H1 (cell line): ENCODE measurements at regions not wholly inside any gene's neighbourhood (a gene's known extent, or its start where the extent isn't known, plus 50 kb on each side); places are given as distances from the start of the nearest gene placed in this dataset.

ENCODE experiments used
- CTCF ChIA-PET: fragments of 300-600 bp; sonication (Branson Sonifier 250); formaldehyde crosslinking; loops from one replicate; lab custom pipeline; 2021; ENCODE audit not compliant: partially characterized antibody; lab: Charles Lee
- POLR2A ChIA-PET: fragments of 300-600 bp; sonication (Branson Sonifier 250); formaldehyde crosslinking; loops from one replicate; lab custom pipeline; 2021; ENCODE audit warnings: inconsistent platforms; ENCODE audit not compliant: partially characterized antibody; lab: Charles Lee
- DNase-seq, 2 experiments: peaks; one replicate each; pipeline versions ENCODE4 v3.0.0 to v3.0.0-alpha.2; 2010 to 2022; ENCODE audit warnings: low spot score in 2 of 2, low read depth in 1 of 2, mixed read lengths in 1 of 2
- FAIRE-seq: peaks from 2 replicates; lab custom pipeline; 2011; peaks lifted over from hg19 to GRCh38; lab: Jason Lieb, UNC
- H2AFZ ChIP-seq: 2 replicates; pipeline ENCODE4 v1.8.1; 2012; ENCODE audit warnings: low read length, inconsistent platforms
- H2AK5ac ChIP-seq: 2 replicates; pipeline ENCODE4 v1.6.1; 2013; ENCODE audit warnings: low read depth, low read length
- H2BK120ac ChIP-seq: replicated peaks from 2 replicates; pipeline ENCODE3; 2013; ENCODE audit warnings: low read depth, low read length, inconsistent platforms
- H2BK12ac ChIP-seq: 2 replicates; pipeline ENCODE4 v1.6.1; 2013; ENCODE audit warnings: low read depth, low read length
- H2BK15ac ChIP-seq: 2 replicates; pipeline ENCODE4 v1.6.1; 2013; ENCODE audit warnings: low read length
- H2BK20ac ChIP-seq: 2 replicates; pipeline ENCODE4 v1.6.1; 2013; ENCODE audit warnings: low read length
- H2BK5ac ChIP-seq: 2 replicates; pipeline ENCODE4 v1.6.1; 2013; ENCODE audit warnings: low read depth, low read length
- H3K14ac ChIP-seq: 2 replicates; pipeline ENCODE4 v1.6.1; 2013; ENCODE audit warnings: inconsistent platforms; ENCODE audit not compliant: insufficient read length
- H3K18ac ChIP-seq: 2 replicates; pipeline ENCODE4 v1.6.1; 2013; ENCODE audit warnings: low read length; ENCODE audit errors: extremely low read depth
- H3K23ac ChIP-seq: 2 replicates; pipeline ENCODE4 v1.6.1; 2013; ENCODE audit warnings: inconsistent platforms; ENCODE audit not compliant: insufficient read length
- H3K23me2 ChIP-seq: 2 replicates; pipeline ENCODE4 v1.6.1; 2013; ENCODE audit warnings: low read depth, low read length
- H3K27ac ChIP-seq: 2 replicates; pipeline ENCODE4 v1.6.1; 2011; ENCODE audit warnings: low read depth, low read length, inconsistent platforms
- H3K27me3 ChIP-seq, 4 experiments: replicated peaks in 1 of 4; 1 replicate in 1 of 4; 2 replicates in 3 of 4; pipeline versions ENCODE4 v1.6.1 to v1.8.1; 2011 to 2013; ENCODE audit warnings: low read length in 3 of 4, mild to moderate bottlenecking in 3 of 4, inconsistent platforms in 2 of 4, mixed read lengths in 2 of 4, moderate library complexity in 1 of 4; ENCODE audit not compliant: control insufficient read depth in 3 of 4, insufficient read depth in 3 of 4; ENCODE audit errors: extremely low read depth in 1 of 4
- H3K36me3 ChIP-seq, 4 experiments: 2 replicates each; pipeline versions ENCODE4 v1.6.1 to v1.8.1; 2011 to 2013; ENCODE audit warnings: mild to moderate bottlenecking in 4 of 4, low read length in 3 of 4, moderate library complexity in 2 of 4, control low read depth in 1 of 4, inconsistent platforms in 1 of 4; ENCODE audit not compliant: insufficient read depth in 4 of 4, control insufficient read depth in 2 of 4
- H3K4ac ChIP-seq: replicated peaks from 2 replicates; pipeline ENCODE3; 2013; ENCODE audit warnings: low read length, low read depth, mixed read lengths, inconsistent platforms; ENCODE audit not compliant: insufficient read length
- H3K4me1 ChIP-seq, 4 experiments: replicated peaks in 1 of 4; 1 replicate in 1 of 4; 2 replicates in 3 of 4; pipeline versions ENCODE4 v1.6.1 to v1.8.1; 2011 to 2013; ENCODE audit warnings: low read length in 3 of 4, inconsistent platforms in 2 of 4, mixed read lengths in 1 of 4; ENCODE audit not compliant: insufficient read depth in 4 of 4, control insufficient read depth in 3 of 4
- H3K4me2 ChIP-seq, 2 experiments: 2 replicates each; pipeline versions ENCODE4 v1.6.1 to v1.8.1; 2011 to 2013; ENCODE audit warnings: low read depth in 2 of 2, low read length in 2 of 2, control low read depth in 1 of 2, inconsistent platforms in 1 of 2, mild to moderate bottlenecking in 1 of 2; ENCODE audit not compliant: insufficient read depth in 1 of 2
- H3K4me3 ChIP-seq, 4 experiments: fragments of 200-600, 300-600 bp in 1 of 4; sonication (generic), shearing (Covaris generic), sonication (Bioruptor Twin) in 1 of 4; 2 replicates each; pipeline versions ENCODE4 v1.5.1 to v1.8.1; 2011 to 2016; ENCODE audit warnings: low read length in 4 of 4, low read depth in 3 of 4, control low read depth in 2 of 4, inconsistent platforms in 2 of 4, mild to moderate bottlenecking in 2 of 4, mixed read lengths in 1 of 4, moderate library complexity in 1 of 4; ENCODE audit not compliant: insufficient read depth in 2 of 4; ENCODE audit errors: extremely low read depth in 1 of 4
- H3K56ac ChIP-seq: replicated peaks from 2 replicates; pipeline ENCODE3; 2013; ENCODE audit warnings: low read depth, mild to moderate bottlenecking, mixed read lengths, low read length, inconsistent platforms; ENCODE audit not compliant: insufficient read length
- H3K79me1 ChIP-seq: 2 replicates; pipeline ENCODE4 v1.6.1; 2013; ENCODE audit warnings: low read depth, low read length, control low read depth
- H3K79me2 ChIP-seq, 2 experiments: 2 replicates each; pipeline versions ENCODE4 v1.6.1 to v1.8.1; 2012 to 2013; ENCODE audit warnings: low read length in 2 of 2, mild to moderate bottlenecking in 2 of 2, inconsistent platforms in 1 of 2; ENCODE audit not compliant: insufficient read depth in 2 of 2, control insufficient read depth in 1 of 2
- H3K9ac ChIP-seq, 4 experiments: replicated peaks in 1 of 4; 1 replicate in 1 of 4; 2 replicates in 3 of 4; pipeline versions ENCODE4 v1.6.1 to v1.8.1; 2011 to 2013; ENCODE audit warnings: low read depth in 3 of 4, low read length in 3 of 4, control low read depth in 2 of 4, mild to moderate bottlenecking in 2 of 4, moderate library complexity in 2 of 4, inconsistent platforms in 1 of 4; ENCODE audit errors: extremely low read depth in 1 of 4
- H3K9me3 ChIP-seq, 2 experiments: 2 replicates each; pipeline versions ENCODE4 v1.6.1 to v1.8.1; 2012 to 2013; ENCODE audit warnings: mild to moderate bottlenecking in 2 of 2, moderate library complexity in 2 of 2, control low read depth in 1 of 2, inconsistent platforms in 1 of 2, low read depth in 1 of 2, low read length in 1 of 2, mixed read lengths in 1 of 2; ENCODE audit not compliant: insufficient read depth in 2 of 2
- H4K20me1 ChIP-seq, 2 experiments: replicated peaks in 1 of 2; 2 replicates each; pipeline versions ENCODE3 to v1.8.1; 2011 to 2013; ENCODE audit warnings: inconsistent platforms in 2 of 2, low read length in 2 of 2, mild to moderate bottlenecking in 1 of 2; ENCODE audit not compliant: insufficient read depth in 2 of 2, control insufficient read depth in 1 of 2
- H4K5ac ChIP-seq: 2 replicates; pipeline ENCODE4 v1.6.1; 2013; ENCODE audit warnings: low read length, low read depth, mixed read lengths, inconsistent platforms; ENCODE audit not compliant: insufficient read length
- H4K8ac ChIP-seq: 2 replicates; pipeline ENCODE4 v1.8.0; 2013; ENCODE audit warnings: mild to moderate bottlenecking, moderate library complexity, low read length, inconsistent platforms; ENCODE audit not compliant: insufficient read depth; ENCODE audit errors: extremely low read depth
- H4K91ac ChIP-seq: replicated peaks from 2 replicates; pipeline ENCODE3; 2013; ENCODE audit warnings: low read length, mixed read lengths, inconsistent platforms; ENCODE audit not compliant: insufficient read length
- BACH1 ChIP-seq: IDR thresholded peaks from 2 replicates; pipeline ENCODE4 v1.6.1; 2012; ENCODE audit warnings: low read length, improper control_type of control experiment
- CREB1 ChIP-seq: IDR thresholded peaks from 2 replicates; pipeline ENCODE4 v1.6.1; 2012; ENCODE audit warnings: inconsistent platforms
- EGR1 ChIP-seq: IDR thresholded peaks from 2 replicates; pipeline ENCODE4 v1.6.1; 2011; ENCODE audit warnings: low read depth, low read length, borderline replicate concordance
- HDAC2 ChIP-seq, 2 experiments: fragments of 300-600 bp in 1 of 2; sonication (generic) in 1 of 2; IDR thresholded peaks; 2 replicates each; pipeline ENCODE4 v1.6.1; 2011 to 2012; ENCODE audit warnings: low read depth in 2 of 2, low read length in 2 of 2, mild to moderate bottlenecking in 2 of 2, moderate library complexity in 2 of 2, borderline replicate concordance in 1 of 2, inconsistent platforms in 1 of 2
- HDAC6 ChIP-seq: IDR thresholded peaks from one replicate; pipeline ENCODE4 v1.7.1; 2012; ENCODE audit warnings: low read depth, mild to moderate bottlenecking, inconsistent platforms, low read length, moderate library complexity
- JUND ChIP-seq: IDR thresholded peaks from 2 replicates; pipeline ENCODE4 v1.6.1; 2011; ENCODE audit warnings: mild to moderate bottlenecking, improper control_type of control experiment, low read length
- KDM1A ChIP-seq: fragments of 200-600, 300-600 bp; sonication (generic); IDR thresholded peaks from 2 replicates; pipeline ENCODE4 v1.7.1; 2016; ENCODE audit warnings: mild to moderate bottlenecking, low read length, borderline replicate concordance
- POU5F1 ChIP-seq: IDR thresholded peaks from 2 replicates; pipeline ENCODE4 v1.6.1; 2011; ENCODE audit warnings: low read depth, mild to moderate bottlenecking, low read length, moderate library complexity
- RXRA ChIP-seq: IDR thresholded peaks from 2 replicates; pipeline ENCODE4 v1.6.1; 2011; ENCODE audit warnings: low read depth, mild to moderate bottlenecking, low read length, moderate library complexity; ENCODE audit not compliant: insufficient read depth
- SIRT6 ChIP-seq: IDR thresholded peaks from one replicate; pipeline ENCODE4 v1.7.1; 2012; ENCODE audit warnings: low read length, inconsistent platforms
- SUZ12 ChIP-seq: fragments of 200-600 bp; sonication (generic); IDR thresholded peaks from 2 replicates; pipeline ENCODE4 v1.6.1; 2012; ENCODE audit warnings: mild to moderate bottlenecking, inconsistent platforms, low read length, moderate library complexity, mixed read lengths
- TAF7 ChIP-seq: optimal IDR thresholded peaks from 2 replicates; pipeline ENCODE3; 2011; ENCODE audit warnings: low read depth, mild to moderate bottlenecking, inconsistent platforms, low read length, moderate library complexity, borderline replicate concordance
- TBP ChIP-seq: IDR thresholded peaks from 2 replicates; pipeline ENCODE4 v1.6.1; 2011; ENCODE audit warnings: low read depth, low read length, improper control_type of control experiment
- YY1 ChIP-seq: IDR thresholded peaks from 2 replicates; pipeline ENCODE4 v1.6.1; 2011; ENCODE audit warnings: low read depth, mild to moderate bottlenecking, low read length
- WGBS, 2 experiments: shearing (Covaris generic) in 1 of 2; methylation state at CpG; one replicate each; pipeline versions ENCODE4 v1.1.6 to v1.1.7; 2013 to 2015; ENCODE audit warnings: low lambda C conversion rate in 2 of 2, mixed read lengths in 2 of 2, inconsistent platforms in 1 of 2, low coverage in 1 of 2, missing lambda C conversion rate in 1 of 2; ENCODE audit not compliant: insufficient replicate concordance in 2 of 2, insufficient coverage in 1 of 2, insufficient read length in 1 of 2; ENCODE audit errors: extremely low coverage in 1 of 2, missing lambda C conversion rate in 1 of 2; 5-methylcytosine and 5-hydroxymethylcytosine counted together

DNA sequence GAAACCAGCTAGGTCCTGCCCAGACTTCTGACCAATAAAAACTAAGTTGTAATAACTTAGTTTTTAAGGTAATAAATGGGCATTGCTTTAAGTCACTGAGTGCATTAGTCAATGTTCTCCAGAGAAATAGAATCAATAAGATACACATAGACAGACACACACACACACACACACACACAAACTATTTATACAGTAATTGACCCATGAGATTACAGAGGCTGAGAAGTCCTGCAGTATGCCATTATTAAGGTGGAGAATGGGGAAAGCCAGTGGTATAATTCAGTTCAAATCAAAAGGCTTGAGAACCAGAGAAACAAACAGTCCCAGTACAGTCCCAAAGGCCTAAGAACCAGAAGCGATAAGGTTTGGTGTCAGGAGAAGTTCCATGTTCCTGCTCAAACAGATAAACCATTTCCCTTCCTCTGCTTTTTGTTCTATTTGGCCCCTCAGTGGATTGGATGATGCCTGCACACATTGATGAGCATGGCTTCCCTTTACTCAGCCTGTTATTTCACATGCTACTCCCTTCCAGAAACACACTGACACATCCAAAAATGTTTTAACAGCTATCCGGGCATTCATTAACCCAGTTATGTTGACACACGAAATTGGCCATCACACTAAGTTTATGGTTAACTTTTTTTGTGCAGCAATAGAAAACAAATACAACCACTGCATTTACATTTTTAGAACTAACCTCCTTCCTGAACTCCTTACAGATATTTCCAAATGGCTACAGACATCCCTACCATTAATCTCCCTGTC lies 828.2 kb upstream of the NCAM2 start:
- no peaks in the 10 kb centered on the region for H3K79me2 ChIP-seq
- no peak overlapping the region for H3K14ac ChIP-seq
- no peak overlapping the region for H3K4me3 ChIP-seq
- H3K56ac ChIP-seq = no peak overlapping the region
- no peak overlapping the region for H2AK5ac ChIP-seq
- TF ChIP-seq KDM1A (no peak), JUND (no peak), TAF7 (no peak), SUZ12 (no peak), HDAC2 (IDR thresholded peaks at IDR 0.05; ENCODE audit: borderline replicate concordance in 1 of 2, low read depth in 2 of 2, low read length in 2 of 2) (no peak), CREB1 (no peak), RXRA (no peak), TBP (no peak), POU5F1 (no peak), BACH1 (no peak), SIRT6 (no peak), YY1 (no peak), HDAC6 (no peak), EGR1 (no peak)
- H2BK20ac ChIP-seq = no peak overlapping the region
- no peaks in the 10 kb centered on the region for H3K27me3 ChIP-seq
- no peaks in the 10 kb centered on the region for H3K36me3 ChIP-seq
- H2BK15ac ChIP-seq = no peak overlapping the region
- H4K5ac ChIP-seq = no peak overlapping the region
- CTCF ChIA-PET = no interaction called here
- FAIRE-seq (no peak), DNase-seq (no peak)
- H3K4me1 ChIP-seq = no peaks in the 10 kb centered on the region
- no peak overlapping the region for H4K8ac ChIP-seq
- no peak overlapping the region for H2BK5ac ChIP-seq
- H3K18ac ChIP-seq = no peak overlapping the region
- H3K9ac ChIP-seq = no peak overlapping the region
- no peak overlapping the region for H4K91ac ChIP-seq
- no peak overlapping the region for H3K4ac ChIP-seq
- H2BK12ac ChIP-seq = no peak overlapping the region
- no peaks in the 10 kb centered on the region for H3K23me2 ChIP-seq
- H3K4me2 ChIP-seq = no peak overlapping the region
- POLR2A ChIA-PET = no interaction called here
- H3K79me1 ChIP-seq = no peaks in the 10 kb centered on the region
- no peaks in the 10 kb centered on the region for H3K9me3 ChIP-seq
- H2AFZ ChIP-seq = no peak overlapping the region
- H3K23ac ChIP-seq = no peak overlapping the region
- no peaks in the 10 kb centered on the region for H4K20me1 ChIP-seq
- H3K27ac ChIP-seq = no peak overlapping the region
- WGBS, 2 experiments = 87% methylated on average over 3 of the region's 3 CpGs; no CpG with 5 or more reads in 1 of the 2 experiments
- no peak overlapping the region for H2BK120ac ChIP-seq
